ENCODE measurements at regions not wholly inside any gene's neighbourhood (a gene's known extent, or its start where the extent isn't known, plus 50 kb on each side); places are given as distances from the start of the nearest gene placed in this dataset.
A peak's percentile ranks its signal among the peaks of the same experiment; 100 is the strongest.

DNA sequence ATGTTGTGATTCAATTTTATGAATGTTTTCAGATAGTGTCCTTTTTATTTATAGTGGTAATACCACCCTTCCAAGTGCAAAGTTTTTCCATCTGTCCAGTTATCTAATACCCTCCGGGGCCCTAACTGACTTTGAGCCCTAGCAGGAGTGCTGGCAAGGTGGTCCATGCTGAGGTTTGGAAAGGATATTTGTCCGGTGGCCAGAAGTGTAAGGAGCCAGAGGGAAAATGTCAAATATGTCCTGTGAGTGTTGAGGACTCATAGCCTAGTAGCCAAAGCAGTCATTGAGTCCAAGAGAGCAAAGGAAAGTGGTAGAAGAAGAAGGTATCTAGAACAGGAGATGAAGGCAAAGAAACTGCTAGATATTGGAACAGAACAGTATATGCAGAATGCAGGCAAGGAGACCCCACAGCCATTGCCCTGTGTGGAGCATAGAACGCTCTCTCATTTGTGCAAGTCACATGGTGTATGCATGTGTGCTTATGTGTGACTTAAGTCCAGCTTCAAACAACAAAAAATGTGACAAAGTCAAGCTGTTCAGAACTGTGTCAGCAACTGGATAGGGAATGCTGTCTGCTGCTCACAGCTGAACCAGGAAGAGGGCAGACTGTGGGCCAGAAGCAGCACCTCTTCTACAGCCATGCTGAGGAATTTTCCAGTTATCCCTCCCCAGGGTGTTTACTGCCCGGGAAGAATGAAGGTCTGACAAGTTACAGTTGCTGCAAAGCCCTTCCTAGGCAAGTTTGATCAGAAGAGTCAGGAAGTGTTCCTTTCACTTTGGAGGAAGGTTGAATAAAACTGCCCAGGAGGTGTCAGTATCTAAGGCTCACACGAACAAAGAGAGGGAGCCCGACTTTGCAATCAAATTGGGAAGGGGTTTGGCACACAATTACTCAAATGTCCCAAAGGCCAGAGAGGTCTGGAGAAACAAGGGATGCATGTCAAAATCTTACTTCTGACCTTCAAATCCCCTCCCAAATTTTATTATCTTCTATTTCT, 463.3 kb upstream of the DMAC1 start:
- H3K4me1 ChIP-seq: peaks cover 0 to 8% (median 0%) of the 10 kb centered on the region in 9 donors
- TF ChIP-seq CTCF (IDR thresholded peaks at IDR 0.05): no peak
- peak overlapping the region in 1 of 10 donors; percentile 20 for H3K27ac ChIP-seq
- no peaks in the 10 kb centered on the region for H3K36me3 ChIP-seq
- DNase-seq: peak in 1 of 2 donors; percentile 39
- no peak overlapping the region for H3K4me3 ChIP-seq
- H3K9me3 ChIP-seq: no peaks in the 10 kb centered on the region
- peak; percentile 71 to 83 (median 80) for ATAC-seq
- intact Hi-C loops (cut with DNase I): no loop called here
- no peaks in the 10 kb centered on the region for H3K27me3 ChIP-seq
- WGBS, 2 donors: 35 to 42% methylated on average over 6 of the region's 6 CpGs

- intact Hi-C loops (cut with DNase I): no loop called here
- DNase-seq: no peak
- no peaks in the 10 kb centered on the region for H3K27me3 ChIP-seq
- H3K4me3 ChIP-seq: no peak overlapping the region
- no peak for TF ChIP-seq CTCF (IDR thresholded peaks at IDR 0.05)
- no peaks in the 10 kb centered on the region for H3K9me3 ChIP-seq
- peak overlapping the region in 2 of 10 donors; percentile 10 to 17 for H3K27ac ChIP-seq
- WGBS, 2 donors: 77 to 80% methylated on average over 3 of the region's 3 CpGs
- no peaks in the 10 kb centered on the region for H3K36me3 ChIP-seq
- H3K4me1 ChIP-seq: peaks cover 0 to 5% (median 0%) of the 10 kb centered on the region in 9 donors
- ATAC-seq: no peak
Measured at GRCh38 chr9:8261737-8262136, 462.2 kb upstream of the DMAC1 start.

DNA sequence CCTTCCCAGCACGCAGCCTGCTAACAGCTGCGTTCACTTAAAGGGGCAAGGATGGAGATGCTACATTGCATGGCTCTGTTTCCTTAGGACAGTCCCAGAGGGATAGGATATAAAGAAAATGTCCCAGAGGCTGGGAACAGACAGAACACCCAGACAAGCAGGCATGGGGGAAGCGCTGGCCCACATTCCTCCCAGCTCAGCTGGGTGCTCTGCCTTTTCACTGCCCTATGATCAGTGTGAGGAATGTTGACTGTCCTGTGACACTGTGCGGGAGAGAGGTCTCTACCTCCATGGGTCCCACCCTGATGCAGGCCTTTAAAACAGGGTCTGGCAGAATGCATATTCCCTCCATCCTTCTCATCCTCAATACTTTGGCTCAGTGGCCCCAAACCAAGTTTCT, 459.4 kb upstream of the DMAC1 start:
- intact Hi-C loops (cut with DNase I): no loop called here

GRCh38 chr9:8256880-8257279, 457.3 kb upstream of the DMAC1 start:
- Histone ChIP-seq H3K36me3 (no peaks in the 10 kb centered on the region), H3K4me1 (no peaks in the 10 kb centered on the region), H3K27ac (no peak overlapping the region), H3K9me3 (no peaks in the 10 kb centered on the region), H3K27me3 (no peaks in the 10 kb centered on the region), H3K4me3 (no peak overlapping the region)
- TF ChIP-seq CTCF (IDR thresholded peaks at IDR 0.05): no peak
- intact Hi-C loops (cut with DNase I): no loop called here
- ATAC-seq (no peak), DNase-seq (no peak)
- 81 to 91% methylated on average over 2 of the region's 2 CpGs for WGBS, 2 donors

More for the DNA sequence above, 459.4 kb upstream of the DMAC1 start:
- H3K4me3 ChIP-seq: no peak overlapping the region
- peaks cover 0 to 5% (median 0%) of the 10 kb centered on the region in 9 donors for H3K4me1 ChIP-seq
- no peaks in the 10 kb centered on the region for H3K9me3 ChIP-seq
- no peak for ATAC-seq
- TF ChIP-seq CTCF (IDR thresholded peaks at IDR 0.05): no peak
- no peak overlapping the region for H3K27ac ChIP-seq
- DNase-seq: no peak
- WGBS, 2 donors: 77 to 81% methylated on average over 4 of the region's 4 CpGs
- no peaks in the 10 kb centered on the region for H3K36me3 ChIP-seq
- no peaks in the 10 kb centered on the region for H3K27me3 ChIP-seq
